GM10266 (cell line): ENCODE measurements at regions not wholly inside any gene's neighbourhood (a gene's known extent, or its start where the extent isn't known, plus 50 kb on each side); places are given as distances from the start of the nearest gene placed in this dataset.

Experiments
- DNase-seq: peaks from one replicate; pipeline ENCODE4 v3.0.0; 2012; ENCODE audit errors: extremely low spot score
- CTCF ChIP-seq: IDR thresholded peaks from 2 replicates; pipeline ENCODE4 v1.5.1; 2012; ENCODE audit warnings: mild to moderate bottlenecking, low read depth; ENCODE audit not compliant: control insufficient read depth, insufficient read depth; ENCODE audit errors: missing control alignments

GRCh38 chr20:6530254-6530653 is 237.2 kb upstream of the BMP2 start:
- no peak for TF ChIP-seq CTCF
- no peak for DNase-seq

GRCh38 chr20:6525447-6526303 is 241.8 kb upstream of the BMP2 start:
- no peak for DNase-seq

GRCh38 chr20:6524305-6524704 is 243.2 kb upstream of the BMP2 start:
- no peak for DNase-seq
- TF ChIP-seq CTCF, result no peak

More at GRCh38 chr20:6525447-6526303, 241.8 kb upstream of the BMP2 start:
- TF ChIP-seq CTCF, result no peak

- no peak for TF ChIP-seq CTCF
- DNase-seq, result no peak
Observed at GRCh38 chr20:6519556-6519955, 247.9 kb upstream of the BMP2 start.

- DNase-seq, result no peak
- TF ChIP-seq CTCF, result no peak
Observed at GRCh38 chr20:6515261-6515660, 252.2 kb upstream of the BMP2 start.

- DNase-seq, result no peak
- no peak for TF ChIP-seq CTCF
Observed at GRCh38 chr20:6513599-6513998, 253.9 kb upstream of the BMP2 start.

GRCh38 chr20:6509374-6509773 is 258.1 kb upstream of the BMP2 start:
- TF ChIP-seq CTCF, result no peak
- DNase-seq, result no peak
